ENCODE measurements at regions not wholly inside any gene's neighbourhood (a gene's known extent, or its start where the extent isn't known, plus 50 kb on each side); places are given as distances from the start of the nearest gene placed in this dataset.

DNA sequence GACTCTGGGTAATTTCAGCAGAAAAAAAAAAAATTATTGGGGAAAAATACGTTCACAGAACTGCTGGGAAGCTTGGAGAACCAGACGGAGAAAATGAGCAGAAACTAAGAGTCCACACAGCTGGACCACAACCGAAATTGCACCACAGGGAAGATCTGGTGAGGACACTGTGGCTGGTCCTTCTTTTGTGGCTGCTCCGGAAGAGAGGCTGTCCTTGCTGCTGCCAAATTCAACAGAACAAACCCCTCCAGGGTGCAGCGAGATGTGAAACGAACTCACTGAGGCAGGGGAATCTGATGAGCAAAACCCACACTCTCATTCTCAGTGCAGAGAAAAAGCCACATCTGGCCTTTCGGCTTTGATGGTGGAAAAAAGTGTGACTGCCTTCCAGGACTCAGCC lies 200.0 kb downstream of the ACTL7B start:
- H3K9me3 Mint-ChIP-seq (ENCODE audit: unreplicated experiment): peaks cover 8% of the 10 kb centered on the region
- ChIA-PET CTCF (interaction anchor here (0.6 to 0.7 kb wide), 2 partner anchors 106 to 298 kb away, joined by 3 read pairs; no protein-coding TSS in a partner anchor), POLR2A (no interaction called here)
- no peak overlapping the region for H3K4me3 Mint-ChIP-seq (ENCODE audit: unreplicated experiment)
- intact Hi-C loops (cut with micrococcal nuclease): no loop called here
- H3K27ac Mint-ChIP-seq (ENCODE audit: low read depth, unreplicated experiment): no peak overlapping the region
- H3K27me3 Mint-ChIP-seq (ENCODE audit: insufficient read depth, unreplicated experiment): no peaks in the 10 kb centered on the region
- TF ChIP-seq, protein P1, sequence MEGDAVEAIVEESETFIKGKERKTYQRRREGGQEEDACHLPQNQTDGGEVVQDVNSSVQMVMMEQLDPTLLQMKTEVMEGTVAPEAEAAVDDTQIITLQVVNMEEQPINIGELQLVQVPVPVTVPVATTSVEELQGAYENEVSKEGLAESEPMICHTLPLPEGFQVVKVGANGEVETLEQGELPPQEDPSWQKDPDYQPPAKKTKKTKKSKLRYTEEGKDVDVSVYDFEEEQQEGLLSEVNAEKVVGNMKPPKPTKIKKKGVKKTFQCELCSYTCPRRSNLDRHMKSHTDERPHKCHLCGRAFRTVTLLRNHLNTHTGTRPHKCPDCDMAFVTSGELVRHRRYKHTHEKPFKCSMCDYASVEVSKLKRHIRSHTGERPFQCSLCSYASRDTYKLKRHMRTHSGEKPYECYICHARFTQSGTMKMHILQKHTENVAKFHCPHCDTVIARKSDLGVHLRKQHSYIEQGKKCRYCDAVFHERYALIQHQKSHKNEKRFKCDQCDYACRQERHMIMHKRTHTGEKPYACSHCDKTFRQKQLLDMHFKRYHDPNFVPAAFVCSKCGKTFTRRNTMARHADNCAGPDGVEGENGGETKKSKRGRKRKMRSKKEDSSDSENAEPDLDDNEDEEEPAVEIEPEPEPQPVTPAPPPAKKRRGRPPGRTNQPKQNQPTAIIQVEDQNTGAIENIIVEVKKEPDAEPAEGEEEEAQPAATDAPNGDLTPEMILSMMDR (IDR thresholded peaks at IDR 0.05; ENCODE audit: unreplicated experiment): no peak
- BruUV-seq (replicated peaks): no TSS peak
- H3K36me3 Mint-ChIP-seq (ENCODE audit: insufficient read depth, unreplicated experiment): no peaks in the 10 kb centered on the region
- peaks cover 8% of the 10 kb centered on the region for H3K4me1 Mint-ChIP-seq (ENCODE audit: insufficient read depth, unreplicated experiment)
- DNase-seq (ENCODE audit: unreplicated experiment): no peak

DNA sequence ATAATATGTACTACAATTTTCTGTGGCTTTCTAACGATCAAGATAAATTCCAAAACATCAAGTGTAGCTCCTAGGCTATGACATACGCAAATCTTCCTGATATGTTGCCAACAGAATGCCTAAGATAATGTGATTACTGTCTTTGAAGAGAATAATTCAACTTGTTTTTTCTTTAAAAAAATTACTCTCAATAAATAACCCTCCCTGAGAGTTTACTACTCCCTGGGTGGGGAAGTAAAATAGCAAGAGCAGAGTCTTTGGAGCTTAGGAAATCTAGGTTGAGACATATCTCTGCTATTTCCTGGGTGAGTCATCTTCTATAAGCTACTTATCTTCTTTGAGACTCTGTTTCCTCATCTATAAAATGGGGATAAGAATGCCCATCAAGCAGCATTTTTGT lies 201.2 kb downstream of the ACTL7B start:
- TF ChIP-seq, protein P1 (IDR thresholded peaks at IDR 0.05; ENCODE audit: unreplicated experiment): no peak
- POLR2A ChIA-PET: interaction anchor here (0.8 to 1.1 kb wide), 2 partner anchors 9 to 13 kb away, joined by 3 to 5 read pairs; no protein-coding TSS in a partner anchor
- no peak overlapping the region for H3K27ac Mint-ChIP-seq (ENCODE audit: low read depth, unreplicated experiment)
- H3K4me3 Mint-ChIP-seq (ENCODE audit: unreplicated experiment): no peak overlapping the region
- H3K9me3 Mint-ChIP-seq (ENCODE audit: unreplicated experiment): peaks cover 8% of the 10 kb centered on the region
- peaks cover 11% of the 10 kb centered on the region for H3K4me1 Mint-ChIP-seq (ENCODE audit: insufficient read depth, unreplicated experiment)
- H3K36me3 Mint-ChIP-seq (ENCODE audit: insufficient read depth, unreplicated experiment): no peaks in the 10 kb centered on the region
- intact Hi-C loops (cut with micrococcal nuclease): no loop called here
- no TSS peak for BruUV-seq (replicated peaks)
- CTCF ChIA-PET: interaction anchor here (0.5 kb wide), 1 partner anchor 93 kb away, joined by 3 read pairs; no protein-coding TSS in a partner anchor
- no peak for DNase-seq (ENCODE audit: unreplicated experiment)
- H3K27me3 Mint-ChIP-seq (ENCODE audit: insufficient read depth, unreplicated experiment): no peaks in the 10 kb centered on the region

DNA sequence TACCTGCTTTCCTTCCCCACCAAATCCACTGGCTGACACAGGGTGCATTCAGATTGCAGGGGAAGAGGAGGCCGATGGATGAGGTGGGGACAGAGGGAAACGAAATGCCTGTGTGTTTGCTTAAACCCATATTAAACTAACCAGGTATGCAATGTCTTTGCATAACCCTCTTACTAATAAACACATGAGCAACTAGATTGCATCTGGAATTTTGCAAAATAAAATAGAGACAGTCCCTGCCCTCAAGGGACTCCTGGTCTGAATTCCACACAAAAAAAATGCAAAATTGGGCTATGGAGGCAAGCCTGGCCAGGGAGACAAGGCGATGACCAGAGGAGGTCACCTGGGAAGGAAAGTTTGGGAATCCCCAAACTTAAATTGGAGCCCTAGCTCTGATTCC lies 202.9 kb downstream of the ACTL7B start:
- Mint-ChIP-seq H3K4me3 (ENCODE audit: unreplicated experiment) (no peak overlapping the region), H3K27ac (ENCODE audit: low read depth, unreplicated experiment) (no peak overlapping the region), H3K27me3 (ENCODE audit: insufficient read depth, unreplicated experiment) (no peaks in the 10 kb centered on the region), H3K4me1 (ENCODE audit: insufficient read depth, unreplicated experiment) (peaks cover 11% of the 10 kb centered on the region), H3K9me3 (ENCODE audit: unreplicated experiment) (no peaks in the 10 kb centered on the region), H3K36me3 (ENCODE audit: insufficient read depth, unreplicated experiment) (no peaks in the 10 kb centered on the region)
- intact Hi-C loops (cut with micrococcal nuclease): no loop called here
- TF ChIP-seq, protein P1 (IDR thresholded peaks at IDR 0.05; ENCODE audit: unreplicated experiment): no peak
- ChIA-PET CTCF (no interaction called here), POLR2A (interaction anchor here (1.3 to 1.4 kb wide), 2 partner anchors 11 to 13 kb away, joined by 3 read pairs; no protein-coding TSS in a partner anchor)
- no TSS peak for BruUV-seq (replicated peaks)
- no peak for DNase-seq (ENCODE audit: unreplicated experiment)

DNA sequence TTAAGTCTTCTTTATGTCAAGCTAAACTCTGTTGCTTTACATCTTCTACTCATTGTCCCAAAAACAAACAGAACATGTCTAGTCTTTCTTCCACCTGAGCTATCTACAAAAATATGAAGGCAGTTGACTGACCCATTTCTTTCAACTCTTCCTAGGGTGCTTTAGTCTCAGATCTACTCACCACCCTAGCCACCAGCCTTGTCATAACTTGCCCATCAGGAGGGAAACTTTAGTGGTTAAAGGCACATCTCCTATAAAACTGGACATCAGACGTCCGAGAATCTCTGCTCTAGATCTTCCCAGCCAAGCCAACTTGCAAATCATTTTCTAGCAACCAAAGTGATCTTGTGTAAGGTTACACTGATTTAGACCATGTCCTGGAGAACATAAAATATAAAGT lies 205.0 kb downstream of the ACTL7B start:
- intact Hi-C loops (cut with micrococcal nuclease): no loop called here
- no peak overlapping the region for H3K4me3 Mint-ChIP-seq (ENCODE audit: unreplicated experiment)
- H3K27ac Mint-ChIP-seq (ENCODE audit: low read depth, unreplicated experiment): no peak overlapping the region
- no peaks in the 10 kb centered on the region for H3K9me3 Mint-ChIP-seq (ENCODE audit: unreplicated experiment)
- H3K36me3 Mint-ChIP-seq (ENCODE audit: insufficient read depth, unreplicated experiment): no peaks in the 10 kb centered on the region
- no peak for DNase-seq (ENCODE audit: unreplicated experiment)
- TF ChIP-seq, protein P1 (IDR thresholded peaks at IDR 0.05; ENCODE audit: unreplicated experiment): no peak
- H3K27me3 Mint-ChIP-seq (ENCODE audit: insufficient read depth, unreplicated experiment): no peaks in the 10 kb centered on the region
- ChIA-PET CTCF (interaction anchor here (1.9 kb wide), 1 partner anchor 11 kb away, joined by 4 read pairs; no protein-coding TSS in a partner anchor), POLR2A (no interaction called here)
- BruUV-seq (replicated peaks): no TSS peak
- peaks cover 6% of the 10 kb centered on the region for H3K4me1 Mint-ChIP-seq (ENCODE audit: insufficient read depth, unreplicated experiment)
